CD4-positive, alpha-beta T cell treated with Interleukin-15 for 4 hours (primary cell): ENCODE measurements at regions not wholly inside any gene's neighbourhood (a gene's known extent, or its start where the extent isn't known, plus 50 kb on each side); places are given as distances from the start of the nearest gene placed in this dataset.
"Not testable (repeated sequence)": the region's sequence is repeated elsewhere in the genome, so short reads cannot be mapped to it uniquely, and the experiment has no call there.

ENCODE experiments used
- DNase-seq: peaks from one replicate; pipeline ENCODE4 v3.0.0-alpha.2; 2020; ENCODE audit warnings: low spot score

- no peak for DNase-seq
Observed at GRCh38 chr7:148472406-148472805, 118.2 kb upstream of the C7orf33 start.

- DNase-seq = no peak
Observed at GRCh38 chr7:148473703-148474480, 116.7 kb upstream of the C7orf33 start.

- DNase-seq = no peak
Observed at GRCh38 chr7:148474481-148475025, 116.0 kb upstream of the C7orf33 start.

GRCh38 chr7:148478551-148478950, 112.0 kb upstream of the C7orf33 start:
- DNase-seq = no peak

GRCh38 chr7:148480479-148481146, 110.0 kb upstream of the C7orf33 start:
- DNase-seq = no peak

GRCh38 chr7:148481147-148481526, 109.4 kb upstream of the C7orf33 start:
- no peak for DNase-seq

GRCh38 chr7:148481971-148482626, 108.5 kb upstream of the C7orf33 start:
- DNase-seq = no peak

GRCh38 chr7:148483515-148484308, 106.9 kb upstream of the C7orf33 start:
- DNase-seq = no peak

- DNase-seq = no peak
Observed at GRCh38 chr7:148484486-148484885, 106.1 kb upstream of the C7orf33 start.

GRCh38 chr7:148485618-148486017, 104.9 kb upstream of the C7orf33 start:
- no peak for DNase-seq

GRCh38 chr7:148486937-148487336, 103.6 kb upstream of the C7orf33 start:
- DNase-seq = no peak

GRCh38 chr7:148487912-148488311, 102.7 kb upstream of the C7orf33 start:
- DNase-seq = no peak

GRCh38 chr7:148489678-148490077, 100.9 kb upstream of the C7orf33 start:
- DNase-seq = no peak

DNA sequence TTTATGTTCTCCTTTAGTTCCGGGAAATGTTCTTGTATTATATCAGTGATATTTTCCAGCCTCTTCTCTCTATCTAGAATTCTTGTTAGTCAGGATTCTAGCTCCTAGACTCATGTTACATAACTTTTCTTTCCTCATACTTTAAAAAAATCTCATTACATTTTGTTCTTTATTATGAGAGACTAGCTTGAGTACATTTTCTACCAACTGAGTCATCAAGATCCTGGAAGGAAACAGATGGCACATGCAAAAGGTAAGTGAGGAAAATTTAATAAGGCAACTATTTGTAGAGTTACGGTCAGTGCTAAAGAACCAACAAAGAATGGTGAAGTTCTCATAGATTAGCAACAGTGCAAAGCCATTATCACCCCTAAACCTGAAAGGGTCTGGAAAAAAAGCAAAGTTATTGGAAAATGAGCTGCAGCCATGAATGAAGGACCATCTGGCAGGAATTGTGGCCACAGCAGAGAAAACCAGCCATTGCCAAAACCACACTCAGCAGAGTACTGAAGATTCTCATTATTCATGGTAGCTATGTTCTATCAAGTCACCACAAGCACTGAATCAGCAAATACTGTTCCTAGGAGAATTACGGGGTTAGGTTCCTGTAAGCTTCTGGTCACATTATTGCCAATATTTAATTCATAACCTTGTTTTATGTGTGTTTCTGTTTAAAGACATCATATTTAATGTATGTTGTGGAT, 98.3 kb upstream of the C7orf33 start:
- no peak for DNase-seq

- DNase-seq = no peak
Observed at GRCh38 chr7:148495605-148496004, 95.0 kb upstream of the C7orf33 start.

GRCh38 chr7:148500978-148501377, 89.6 kb upstream of the C7orf33 start:
- DNase-seq = no peak

DNA sequence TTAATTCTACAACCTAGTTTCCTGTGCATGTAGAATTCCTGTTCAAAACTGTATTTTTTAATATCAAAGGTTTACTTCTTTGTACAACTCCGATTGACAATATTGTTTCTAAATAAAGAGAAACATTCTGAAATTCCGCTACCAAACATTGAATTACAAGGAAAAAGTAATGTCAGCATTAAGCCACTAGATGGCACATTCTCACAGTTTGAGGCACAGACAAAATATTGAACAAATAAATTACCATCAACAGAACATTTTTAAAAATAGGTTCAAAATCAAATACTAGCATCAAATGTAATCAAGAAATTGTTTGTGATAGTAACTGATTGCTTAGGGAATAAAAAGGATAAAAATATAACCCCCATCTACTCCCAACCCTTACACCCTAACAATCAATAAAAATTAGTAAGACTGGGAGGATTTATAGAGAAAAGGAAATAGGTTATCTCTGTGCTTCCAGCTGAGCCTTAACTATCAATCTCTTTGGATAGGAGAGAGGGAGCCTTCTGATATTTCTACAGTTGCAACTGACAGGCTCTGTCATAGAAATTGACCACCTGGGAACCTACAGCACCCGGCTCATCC, 86.6 kb upstream of the C7orf33 start:
- peak; percentile 46 for DNase-seq

GRCh38 chr7:148505645-148506375, 84.8 kb upstream of the C7orf33 start:
- no peak for DNase-seq

DNA sequence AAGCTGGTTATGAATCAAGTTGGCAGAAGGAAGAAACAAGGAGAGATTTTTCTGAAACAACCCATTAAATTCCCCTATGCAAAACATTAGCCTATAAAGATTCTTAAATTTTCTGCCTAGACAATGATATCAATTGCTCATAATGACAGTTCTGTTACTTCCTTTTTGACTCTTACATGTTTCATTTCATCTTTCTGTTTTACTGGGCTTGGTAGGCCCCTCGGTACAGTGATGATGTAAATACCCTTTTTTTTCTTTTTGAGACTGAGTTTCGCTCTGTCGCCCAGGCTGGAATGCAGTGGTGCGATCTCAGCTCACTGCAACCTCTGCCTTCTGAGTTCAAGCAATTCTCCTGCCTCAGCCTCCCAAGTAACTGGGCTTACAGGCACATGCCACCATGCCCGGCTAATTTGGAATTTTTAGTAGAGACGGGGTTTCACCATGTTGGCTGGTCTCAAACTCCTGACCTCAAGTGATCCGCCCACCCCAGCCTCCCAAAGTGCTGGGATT, 83.4 kb upstream of the C7orf33 start:
- not testable (repeated sequence) for DNase-seq

DNA sequence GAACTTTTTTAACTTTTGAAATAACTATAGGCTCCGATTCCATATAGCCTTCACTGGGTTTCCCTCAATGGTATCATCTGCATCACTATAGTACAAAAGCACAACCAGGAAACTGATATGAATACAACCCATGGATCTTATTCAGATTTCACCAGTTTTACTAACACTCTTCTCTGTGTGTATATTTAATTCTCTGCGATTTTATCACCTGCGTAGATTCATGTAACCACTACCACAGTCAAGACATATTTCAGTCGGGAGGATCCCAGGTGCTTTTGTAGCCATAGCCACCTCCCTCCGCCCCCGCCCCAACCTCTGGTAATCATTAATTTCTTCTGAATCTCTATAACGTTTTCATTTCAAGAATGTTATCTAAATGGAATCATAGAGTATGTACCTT, 82.8 kb upstream of the C7orf33 start:
- DNase-seq = no peak
